ENCODE measurements at regions not wholly inside any gene's neighbourhood (a gene's known extent, or its start where the extent isn't known, plus 50 kb on each side); places are given as distances from the start of the nearest gene placed in this dataset.

GRCh38 chr12:107462428-107463332, 222.9 kb upstream of the PWP1 start:
- TF ChIP-seq FOXM1 (IDR thresholded peaks at IDR 0.05; ENCODE audit: borderline replicate concordance, low read depth) (no peak), TCF12 (IDR thresholded peaks at IDR 0.05; ENCODE audit: low read depth) (no peak), MAX (IDR thresholded peaks at IDR 0.05) (no peak), TEAD4 (IDR thresholded peaks at IDR 0.05) (no peak), RAD21 (IDR thresholded peaks at IDR 0.05; ENCODE audit: low read depth) (no peak), EP300 (IDR thresholded peaks at IDR 0.05; ENCODE audit: borderline replicate concordance) (no peak), REST (IDR thresholded peaks at IDR 0.05; ENCODE audit: low read depth) (no peak), ZBTB7A (IDR thresholded peaks at IDR 0.05; ENCODE audit: low read depth) (no peak), CREB1 (IDR thresholded peaks at IDR 0.05; ENCODE audit: low read depth) (no peak), YY1 (IDR thresholded peaks at IDR 0.05; ENCODE audit: low read depth) (no peak), CEBPB (IDR thresholded peaks at IDR 0.05) (no peak), TAF1 (IDR thresholded peaks at IDR 0.05; ENCODE audit: low read depth) (no peak), NFIC (IDR thresholded peaks at IDR 0.05) (no peak), EGR1 (IDR thresholded peaks at IDR 0.05) (no peak)
- TF ChIP-seq, protein P1, sequence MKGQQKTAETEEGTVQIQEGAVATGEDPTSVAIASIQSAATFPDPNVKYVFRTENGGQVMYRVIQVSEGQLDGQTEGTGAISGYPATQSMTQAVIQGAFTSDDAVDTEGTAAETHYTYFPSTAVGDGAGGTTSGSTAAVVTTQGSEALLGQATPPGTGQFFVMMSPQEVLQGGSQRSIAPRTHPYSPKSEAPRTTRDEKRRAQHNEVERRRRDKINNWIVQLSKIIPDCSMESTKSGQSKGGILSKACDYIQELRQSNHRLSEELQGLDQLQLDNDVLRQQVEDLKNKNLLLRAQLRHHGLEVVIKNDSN (IDR thresholded peaks at IDR 0.05): no peak

- TF ChIP-seq ZBTB7A (IDR thresholded peaks at IDR 0.05; ENCODE audit: low read depth) (no peak), TEAD4 (IDR thresholded peaks at IDR 0.05) (no peak), REST (IDR thresholded peaks at IDR 0.05; ENCODE audit: low read depth) (no peak), NFIC (IDR thresholded peaks at IDR 0.05) (no peak)
- TF ChIP-seq, protein P1 (IDR thresholded peaks at IDR 0.05): no peak
These were observed 221.0 kb upstream of the PWP1 start for GRCh38 chr12:107464644-107465043.

DNA sequence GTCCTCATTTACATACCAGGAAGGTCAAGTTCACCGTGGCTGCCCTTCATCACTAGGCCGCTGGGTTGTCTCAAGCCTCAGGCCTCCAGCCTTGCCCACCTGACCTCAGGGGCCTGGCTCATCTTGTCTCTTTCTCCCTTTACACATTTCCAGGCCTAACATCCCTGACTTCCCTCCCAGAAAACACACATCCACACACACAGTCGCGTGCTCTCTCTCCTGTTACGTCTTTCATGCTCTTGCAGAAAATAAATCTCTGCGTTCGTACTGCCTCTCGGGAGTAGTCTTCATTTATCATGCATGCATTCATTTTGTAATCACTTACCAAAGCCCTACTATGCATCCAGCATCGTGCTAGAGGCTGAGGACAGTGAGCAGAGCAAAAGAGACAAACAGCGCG, 220.0 kb upstream of the PWP1 start:
- TF ChIP-seq CEBPB (IDR thresholded peaks at IDR 0.05) (no peak), ZBTB7A (IDR thresholded peaks at IDR 0.05; ENCODE audit: low read depth) (no peak), EP300 (IDR thresholded peaks at IDR 0.05; ENCODE audit: borderline replicate concordance) (no peak), TEAD4 (IDR thresholded peaks at IDR 0.05) (no peak), YY1 (IDR thresholded peaks at IDR 0.05; ENCODE audit: low read depth) (no peak), TCF12 (IDR thresholded peaks at IDR 0.05; ENCODE audit: low read depth) (no peak), REST (IDR thresholded peaks at IDR 0.05; ENCODE audit: low read depth) (no peak), CREB1 (IDR thresholded peaks at IDR 0.05; ENCODE audit: low read depth) (no peak), FOXM1 (IDR thresholded peaks at IDR 0.05; ENCODE audit: borderline replicate concordance, low read depth) (no peak), MAX (IDR thresholded peaks at IDR 0.05) (no peak), NFIC (IDR thresholded peaks at IDR 0.05) (no peak), TAF1 (IDR thresholded peaks at IDR 0.05; ENCODE audit: low read depth) (no peak), RAD21 (IDR thresholded peaks at IDR 0.05; ENCODE audit: low read depth) (no peak), EGR1 (IDR thresholded peaks at IDR 0.05) (no peak)
- TF ChIP-seq, protein P1 (IDR thresholded peaks at IDR 0.05): no peak

DNA sequence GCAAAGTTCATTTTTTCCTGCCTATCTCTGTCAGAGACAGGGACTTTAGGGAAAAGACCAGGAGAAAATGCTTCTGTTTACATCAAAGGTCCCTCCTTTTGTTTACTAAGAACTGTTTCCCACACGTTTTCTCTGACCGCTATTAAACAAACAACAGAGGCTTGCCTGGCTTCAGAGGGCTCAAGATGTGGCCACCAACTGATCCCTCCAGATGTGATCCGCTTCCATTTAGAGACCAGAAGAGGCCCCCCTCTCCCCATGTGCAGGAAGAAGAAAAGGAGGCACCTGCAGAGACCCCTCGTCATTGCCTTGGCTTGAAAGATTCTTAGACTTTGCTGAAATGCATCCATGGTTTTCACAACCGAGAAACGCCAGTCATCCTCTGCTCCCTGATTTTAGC, 217.9 kb upstream of the PWP1 start:
- TF ChIP-seq RAD21 (IDR thresholded peaks at IDR 0.05; ENCODE audit: low read depth) (no peak), TAF1 (IDR thresholded peaks at IDR 0.05; ENCODE audit: low read depth) (no peak)

Data from Ishikawa (cell line).